ENCODE measurements at regions not wholly inside any gene's neighbourhood (a gene's known extent, or its start where the extent isn't known, plus 50 kb on each side); places are given as distances from the start of the nearest gene placed in this dataset.
"Not testable (repeated sequence)": the region's sequence is repeated elsewhere in the genome, so short reads cannot be mapped to it uniquely, and the experiment has no call there.

DNA sequence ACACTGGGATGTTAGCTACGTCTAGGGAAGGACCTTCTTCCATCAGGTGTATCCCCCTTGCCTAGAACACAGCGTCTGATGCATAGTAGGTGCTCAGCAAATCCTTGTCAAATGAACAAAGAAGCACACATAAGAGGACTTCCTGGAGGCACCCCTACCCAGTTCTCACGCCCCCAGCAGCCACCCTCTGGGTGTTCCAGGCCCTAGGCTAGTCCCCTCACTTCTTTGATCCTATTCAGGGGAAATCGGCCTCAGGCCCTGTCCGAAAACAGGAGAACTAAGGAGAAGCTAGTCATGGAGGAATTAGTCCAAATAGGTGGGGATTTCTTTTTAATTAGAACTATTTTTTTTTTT is 84.7 kb upstream of the SIRPA start:
- DNase-seq: no peak

GRCh38 chr20:1809611-1810510 is 85.3 kb upstream of the SIRPA start:
- DNase-seq: no peak

DNA sequence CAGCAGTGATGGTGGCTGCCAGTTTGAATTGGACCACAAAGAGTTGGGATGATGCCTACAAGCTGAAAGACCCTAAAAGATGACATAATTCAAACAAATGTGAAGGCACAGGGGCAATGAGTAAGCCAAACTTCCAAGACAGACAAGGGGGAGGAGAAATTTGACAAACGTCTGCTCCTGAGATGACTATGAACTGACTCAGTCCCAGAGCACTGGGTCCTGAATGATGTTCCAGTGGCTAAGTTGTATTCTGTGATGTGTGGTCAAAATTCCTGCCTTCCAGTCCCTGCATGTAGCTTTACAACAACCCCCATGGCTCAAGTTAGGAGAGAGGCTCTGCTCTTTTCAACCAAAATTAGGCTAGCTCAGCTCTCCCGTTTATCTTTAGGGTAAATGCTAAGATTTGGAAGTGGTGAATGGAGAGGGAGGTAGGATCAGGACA is 86.1 kb upstream of the SIRPA start:
- DNase-seq: no peak

DNA sequence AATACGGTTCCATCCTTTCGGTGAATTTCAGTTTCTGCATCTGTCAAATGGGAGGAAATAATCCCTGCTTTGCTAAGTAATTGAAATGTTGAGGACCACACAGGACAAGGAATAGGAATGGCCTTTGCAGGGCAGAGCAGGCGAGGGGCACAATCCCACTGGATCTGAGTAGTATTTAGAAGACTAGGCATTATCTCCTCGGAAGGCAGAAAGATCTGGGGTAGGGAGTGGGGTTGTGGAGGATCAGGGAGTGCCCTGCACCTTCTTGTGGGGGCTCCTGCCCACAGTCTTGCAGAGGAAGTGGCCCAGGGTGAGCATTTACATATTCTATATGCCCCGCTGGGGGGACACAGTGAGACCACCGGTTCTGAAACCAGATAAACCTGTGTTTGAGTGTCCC is 87.1 kb upstream of the SIRPA start:
- no peak for DNase-seq

- no peak for DNase-seq
These were observed 87.8 kb upstream of the SIRPA start for GRCh38 chr20:1807394-1807793.

DNA sequence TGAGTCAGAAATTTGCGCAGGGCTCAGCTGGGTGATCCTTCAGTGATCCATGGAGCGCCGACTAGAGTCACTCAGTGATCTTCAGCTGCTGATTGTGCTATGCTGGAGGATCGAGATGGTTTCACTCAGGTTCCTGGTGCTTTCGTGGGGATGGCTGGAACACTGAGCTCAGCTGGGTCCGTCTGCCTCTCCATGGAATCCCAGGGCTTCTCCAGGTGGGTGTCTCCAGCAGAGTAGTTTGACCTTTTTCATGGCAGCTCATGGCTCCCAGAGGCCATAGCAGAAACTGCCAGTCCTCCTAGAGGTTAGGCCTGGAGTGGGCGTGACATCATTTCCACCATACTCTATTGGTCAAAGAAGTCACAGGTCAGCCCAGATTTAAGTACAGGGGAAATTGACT is 88.8 kb upstream of the SIRPA start:
- no peak for DNase-seq

- no peak for DNase-seq
These were observed 89.4 kb upstream of the SIRPA start for GRCh38 chr20:1805816-1806215.

- no peak for DNase-seq
These were observed 90.0 kb upstream of the SIRPA start for GRCh38 chr20:1805161-1805581.

DNA sequence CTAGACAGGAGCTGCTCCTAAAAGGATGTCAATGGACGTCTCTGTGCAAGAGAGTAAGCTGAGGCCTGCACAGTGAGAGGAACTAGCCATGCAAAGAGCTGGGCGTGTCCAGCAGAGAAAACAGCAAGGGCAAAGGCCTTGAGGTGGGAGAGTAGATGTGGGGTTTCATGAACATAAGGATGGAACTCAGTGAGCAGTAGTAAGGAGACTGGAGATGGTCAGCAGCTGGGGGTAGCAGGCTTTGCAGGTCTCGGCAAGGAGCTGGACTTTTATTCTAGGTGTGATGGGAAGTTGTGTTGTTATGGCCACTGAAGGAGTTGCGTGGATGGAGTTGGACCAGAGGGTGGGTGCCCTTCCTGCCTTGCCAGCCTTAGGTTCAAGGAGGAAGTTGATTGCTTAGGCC is 90.7 kb upstream of the SIRPA start:
- no peak for DNase-seq

- DNase-seq: no peak
These were observed 91.2 kb upstream of the SIRPA start for GRCh38 chr20:1803932-1804501.

DNA sequence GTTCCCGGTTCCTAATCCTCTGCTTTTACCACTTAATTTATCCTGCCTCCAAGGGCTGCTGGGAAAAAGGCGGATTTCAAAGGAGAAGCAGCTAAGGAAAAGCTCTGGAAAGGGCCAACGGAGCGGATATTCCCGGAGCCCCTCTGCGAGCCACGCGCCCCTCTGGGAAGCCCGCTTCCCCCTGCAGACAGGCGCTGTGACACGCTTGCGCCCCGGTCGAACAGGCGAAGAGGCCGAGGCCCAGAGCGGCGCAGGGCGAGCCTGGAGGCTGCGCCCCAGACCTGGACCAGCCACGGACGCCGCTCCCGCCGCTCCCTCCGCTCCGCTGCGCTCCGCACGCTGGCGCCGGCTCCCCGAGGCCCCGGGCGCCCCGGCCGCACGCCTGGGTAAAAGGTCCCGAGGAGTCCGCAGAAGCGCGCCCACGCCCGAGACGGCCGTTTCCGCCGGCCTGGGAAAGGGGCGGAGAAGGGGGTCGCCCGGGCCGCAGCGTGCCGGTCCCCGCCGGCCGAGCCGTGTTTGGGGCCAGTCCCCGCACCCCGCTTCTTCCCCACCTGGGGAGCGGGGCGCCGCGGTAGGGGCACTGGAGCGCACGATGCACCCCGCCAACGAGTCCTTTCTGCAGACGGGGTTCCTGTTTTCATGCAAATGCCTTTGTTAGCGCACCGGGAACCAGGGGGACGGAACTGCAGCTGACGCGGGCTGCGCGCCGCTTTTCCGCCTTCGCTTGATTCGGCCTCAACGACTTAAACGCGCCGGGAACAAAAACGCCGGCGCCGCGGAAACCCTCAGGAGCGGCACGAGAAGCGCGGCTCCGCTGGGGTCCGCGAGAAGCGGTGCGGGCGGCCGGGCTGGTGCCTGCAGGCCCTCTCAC is 91.9 kb upstream of the SIRPA start:
- DNase-seq: no peak

GRCh38 chr20:1802385-1803060 is 92.7 kb upstream of the SIRPA start:
- DNase-seq: no peak

GRCh38 chr20:1801929-1802306 is 93.3 kb upstream of the SIRPA start:
- DNase-seq: no peak

DNA sequence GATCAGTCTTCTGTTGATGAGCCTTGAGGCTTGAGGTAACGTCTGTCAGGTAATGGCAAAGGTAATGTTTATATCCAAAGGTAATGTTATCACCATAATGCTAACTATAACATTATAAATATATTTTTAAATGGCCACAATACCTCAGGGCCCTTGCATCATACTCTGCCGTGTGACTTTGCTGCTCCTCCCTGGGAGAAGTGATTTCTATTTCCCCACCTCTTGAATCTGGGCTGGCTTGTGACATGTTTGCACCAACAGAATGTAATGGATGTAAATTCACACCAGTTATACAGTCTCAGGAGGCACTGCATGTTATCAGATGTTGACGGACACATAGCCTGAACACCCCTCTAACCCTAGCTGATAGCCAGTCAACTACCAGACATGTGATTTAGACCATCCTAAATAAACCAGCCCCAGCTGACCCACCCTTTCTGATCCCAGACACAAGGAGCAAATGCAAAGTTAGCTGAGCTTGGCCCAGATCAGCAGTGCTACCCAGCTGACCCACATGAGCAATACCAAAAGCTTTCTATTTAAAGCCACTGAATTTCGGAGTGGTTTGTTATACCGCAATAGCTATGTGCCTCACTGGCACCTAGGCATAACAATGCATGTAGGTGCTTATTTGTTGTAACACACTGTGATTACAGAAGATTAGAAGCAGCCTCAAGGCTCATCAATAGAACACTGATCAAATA is 93.8 kb upstream of the SIRPA start:
- no peak for DNase-seq

GRCh38 chr20:1800777-1801176 is 94.4 kb upstream of the SIRPA start:
- DNase-seq: no peak

DNA sequence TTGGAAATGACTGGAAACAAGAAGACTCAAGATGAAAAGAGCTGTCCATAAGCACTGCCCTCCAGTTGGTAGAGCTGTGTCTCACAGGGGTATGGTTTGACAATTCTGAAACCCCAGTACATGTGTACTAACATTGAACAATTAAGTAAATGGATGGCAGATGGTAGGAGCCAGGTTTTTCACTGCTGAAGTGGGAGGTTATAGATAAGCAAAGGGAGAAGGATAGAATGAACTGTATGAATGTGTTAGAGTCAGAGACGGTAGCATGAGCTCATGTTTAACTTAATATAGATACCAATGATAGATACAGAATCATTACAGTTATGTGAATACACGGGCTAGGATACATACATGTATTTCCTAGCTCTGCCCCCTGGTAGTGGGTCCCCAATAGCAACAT is 95.0 kb upstream of the SIRPA start:
- no peak for DNase-seq

DNA sequence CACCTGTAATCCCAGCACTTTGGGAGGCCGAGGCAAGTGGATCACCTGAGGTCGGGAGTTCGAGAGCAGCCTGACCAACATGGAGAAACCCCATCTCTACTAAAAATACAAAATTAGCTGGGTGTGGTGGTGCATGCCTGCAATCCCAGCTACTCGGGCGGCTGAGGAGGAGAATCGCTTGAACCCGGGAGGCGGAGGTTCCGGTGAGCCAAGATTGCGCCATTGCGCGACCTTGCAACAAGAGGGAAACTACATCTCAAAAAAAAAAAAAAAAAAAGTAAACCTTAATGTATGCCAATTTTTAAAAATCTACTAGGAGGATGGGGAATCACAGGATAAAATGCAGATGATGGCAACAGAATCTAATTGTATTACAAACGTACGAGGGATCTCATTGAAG is 95.5 kb upstream of the SIRPA start:
- not testable (repeated sequence) for DNase-seq

DNA sequence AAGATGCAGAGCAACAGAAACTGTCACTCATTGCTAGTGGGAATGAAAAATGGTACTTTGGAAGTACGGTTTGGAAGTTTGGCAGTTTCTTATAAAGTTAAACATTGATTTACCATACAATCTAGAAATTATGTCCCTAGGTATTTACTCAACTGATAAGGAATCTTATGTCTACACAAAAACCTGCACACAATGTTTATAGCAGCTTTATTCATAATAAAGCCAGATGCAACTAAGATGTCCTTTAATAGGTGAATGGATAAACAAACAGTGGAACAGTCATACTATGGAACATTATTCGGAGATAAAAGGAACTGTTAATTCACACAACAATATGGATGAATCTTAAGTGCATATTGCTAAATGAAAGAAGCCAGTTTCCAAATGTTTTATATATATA is 96.2 kb upstream of the SIRPA start:
- no peak for DNase-seq

- no peak for DNase-seq
These were observed 101.4 kb upstream of the SIRPA start for GRCh38 chr20:1793821-1794220.

DNA sequence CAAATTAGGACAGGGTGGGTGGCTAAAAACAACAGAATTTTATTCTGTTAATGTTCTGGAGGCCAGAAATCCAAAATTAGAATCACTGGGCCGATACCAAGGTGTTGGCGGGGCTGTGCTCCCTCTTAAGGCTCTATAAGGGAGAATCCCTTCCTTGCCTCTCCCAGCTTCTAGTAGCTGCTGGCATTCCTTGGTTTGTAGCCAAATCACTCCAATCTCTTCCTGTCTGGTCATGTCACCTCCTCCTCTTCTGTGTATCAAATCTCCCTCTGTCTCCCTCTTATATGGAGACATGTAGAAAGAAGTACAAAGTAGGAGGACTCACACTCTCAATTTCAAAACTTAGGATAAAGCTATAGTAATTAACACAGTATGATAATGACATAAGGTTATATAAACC is 102.9 kb upstream of the SIRPA start:
- no peak for DNase-seq

DNA sequence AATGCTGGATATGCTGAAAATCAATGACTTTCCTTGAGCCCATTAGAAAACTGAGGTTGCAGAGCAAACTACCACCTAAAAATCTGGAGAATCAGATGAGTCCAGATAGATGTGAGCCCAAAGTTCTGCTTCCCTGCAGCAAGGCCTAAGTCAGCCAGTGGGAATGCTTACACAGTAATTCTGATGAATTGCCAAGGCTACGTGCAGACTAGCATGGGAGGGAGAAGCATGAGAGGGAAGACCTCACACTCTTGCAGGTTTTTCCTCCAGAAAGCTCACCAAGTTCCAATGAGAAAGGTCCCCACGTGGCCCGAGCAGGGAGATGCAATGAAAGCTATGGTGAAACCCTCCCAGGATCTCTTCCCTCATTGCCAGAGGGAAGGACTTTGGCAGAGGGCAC is 104.8 kb upstream of the SIRPA start:
- DNase-seq: no peak

DNA sequence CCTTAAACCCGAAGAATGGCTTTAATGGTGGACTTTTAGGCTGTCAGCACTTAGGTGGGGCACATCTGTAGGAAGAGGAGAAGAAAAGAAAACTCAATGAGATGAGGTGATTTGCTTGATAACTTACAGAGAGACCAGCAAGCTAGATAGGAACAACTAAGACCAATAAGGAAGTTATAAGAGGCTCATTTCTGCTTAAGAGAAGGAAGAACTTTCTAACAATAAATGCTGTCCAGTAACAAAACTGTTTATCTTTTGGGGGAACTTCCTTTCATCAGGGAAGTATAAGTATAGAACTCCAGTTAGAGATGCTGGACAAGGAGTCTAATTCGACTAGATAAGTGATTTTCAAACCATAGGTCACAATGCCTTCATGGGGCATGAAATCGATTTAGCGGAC is 107.2 kb upstream of the SIRPA start:
- DNase-seq: no peak

DNA sequence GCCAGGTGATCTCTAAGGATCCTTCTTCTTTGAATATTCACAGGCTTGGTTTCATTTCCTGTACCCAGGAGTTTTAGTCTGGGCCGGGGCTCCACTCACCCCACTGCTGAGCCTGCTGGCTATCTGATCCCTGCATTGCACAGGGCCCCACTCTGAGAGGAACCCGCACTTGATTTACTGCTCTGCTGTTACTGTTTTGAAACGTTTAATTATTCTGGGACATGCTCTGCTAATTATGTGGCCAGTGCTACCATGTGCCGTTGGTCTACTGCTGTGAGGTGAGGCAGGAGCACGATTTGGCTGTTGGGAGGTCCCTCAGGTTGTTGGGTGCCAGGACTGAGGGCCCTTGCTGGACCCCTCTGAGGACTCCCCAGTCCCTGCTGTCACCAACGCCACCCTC is 108.7 kb upstream of the SIRPA start:
- no peak for DNase-seq

Measured in NCI-H2107 (cell line).